NOMO-1 treated with dmso at 0.1 percent for 144 hours (cell line): ENCODE measurements at regions not wholly inside any gene's neighbourhood (a gene's known extent, or its start where the extent isn't known, plus 50 kb on each side); places are given as distances from the start of the nearest gene placed in this dataset.
"Not testable (repeated sequence)": the region's sequence is repeated elsewhere in the genome, so short reads cannot be mapped to it uniquely, and the experiment has no call there.

Source experiments
- DNase-seq: peaks from one replicate; lab custom pipeline; 2025; ENCODE audit not compliant: unreplicated experiment; lab: John Stamatoyannopoulos, UW

DNA sequence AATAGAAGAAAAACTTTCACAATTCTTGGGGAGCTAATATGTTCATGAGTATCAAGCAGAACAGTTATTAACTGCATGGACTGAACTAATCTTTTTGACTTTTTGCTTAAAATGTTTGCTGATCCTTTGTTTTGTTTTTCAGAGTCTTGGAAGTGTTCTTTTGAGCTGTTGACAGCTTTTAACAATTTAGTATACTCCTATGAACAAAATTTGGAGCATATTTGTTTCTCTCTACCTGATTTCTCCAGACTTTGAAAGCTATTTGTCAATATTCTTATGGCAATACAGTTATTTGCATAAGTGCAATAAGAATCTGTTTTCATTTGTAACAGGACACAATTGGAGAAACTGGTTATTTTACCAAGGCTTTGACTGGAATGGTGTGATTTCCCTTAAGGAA lies 192.0 kb upstream of the ETV3 start:
- DNase-seq, result not testable (repeated sequence)

DNA sequence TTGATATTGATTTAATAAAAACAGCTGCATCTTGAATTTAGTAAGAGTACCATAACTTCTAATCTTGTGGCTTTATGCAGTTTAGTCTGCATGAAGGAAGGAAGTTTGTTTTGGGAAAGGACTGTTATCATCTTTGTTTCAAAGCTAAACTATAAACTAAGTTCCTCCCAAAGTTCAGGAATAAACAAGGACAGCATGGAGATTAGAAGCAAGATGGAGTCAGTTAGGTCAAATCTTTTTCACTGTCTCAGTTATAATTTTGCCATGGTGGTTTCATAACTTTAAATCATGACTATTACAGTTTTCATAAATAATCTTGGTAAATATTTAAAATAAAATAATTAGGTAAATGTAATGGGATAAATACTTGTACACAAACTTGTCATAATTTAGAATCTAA lies 189.9 kb upstream of the ETV3 start:
- DNase-seq, result not testable (repeated sequence)

DNA sequence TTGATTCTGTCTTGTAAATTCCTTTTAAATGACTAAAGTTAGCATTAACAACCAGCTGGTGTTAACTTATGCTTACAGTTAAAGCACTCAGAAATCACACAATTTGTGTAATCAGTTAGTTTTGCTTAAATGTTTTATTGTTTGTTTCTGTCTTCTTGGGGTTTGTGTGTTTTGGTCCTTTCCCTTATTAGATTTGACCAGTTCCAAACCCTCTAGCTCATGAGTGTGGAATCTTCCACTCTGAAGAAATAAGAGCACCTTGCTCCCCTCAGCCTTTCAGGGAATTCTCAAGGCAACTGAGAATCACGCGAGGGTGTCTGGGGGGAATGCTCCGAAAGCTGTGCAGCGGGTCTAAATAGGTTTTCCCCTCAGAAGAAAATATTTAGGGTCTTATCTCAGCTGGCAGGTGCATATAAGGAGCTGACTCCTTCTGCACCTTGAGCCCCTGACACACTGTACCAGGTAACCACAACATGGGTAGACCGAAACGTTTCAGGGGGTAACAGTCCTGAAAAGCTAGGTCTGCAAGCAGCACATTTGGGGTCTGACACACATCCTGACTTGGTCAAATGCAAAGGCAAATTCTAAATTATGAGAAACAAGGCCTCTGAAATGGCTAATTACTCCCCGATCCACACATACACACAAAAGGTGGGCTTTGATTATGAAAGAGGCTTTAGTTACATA lies 188.1 kb upstream of the ETV3 start:
- DNase-seq, result no peak

DNA sequence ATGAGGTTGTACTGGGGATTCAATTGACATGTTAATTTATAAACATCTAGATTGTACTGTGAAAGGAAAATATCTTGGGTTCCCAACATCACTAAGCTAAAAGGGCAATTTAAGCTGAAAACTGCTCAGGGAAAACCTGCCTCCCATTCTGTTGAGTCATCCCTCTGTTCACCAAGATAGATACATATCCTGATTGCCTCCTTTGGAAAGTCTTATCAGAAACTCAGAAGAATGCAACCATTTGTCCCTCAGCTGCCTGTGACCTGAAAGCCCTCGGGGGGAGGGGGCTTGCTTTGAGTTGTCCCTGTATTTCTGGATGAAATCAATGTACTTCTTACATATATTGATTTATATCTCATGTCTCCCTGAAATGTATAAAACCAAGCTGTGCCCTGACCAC lies 187.0 kb upstream of the ETV3 start:
- DNase-seq, result no peak

DNA sequence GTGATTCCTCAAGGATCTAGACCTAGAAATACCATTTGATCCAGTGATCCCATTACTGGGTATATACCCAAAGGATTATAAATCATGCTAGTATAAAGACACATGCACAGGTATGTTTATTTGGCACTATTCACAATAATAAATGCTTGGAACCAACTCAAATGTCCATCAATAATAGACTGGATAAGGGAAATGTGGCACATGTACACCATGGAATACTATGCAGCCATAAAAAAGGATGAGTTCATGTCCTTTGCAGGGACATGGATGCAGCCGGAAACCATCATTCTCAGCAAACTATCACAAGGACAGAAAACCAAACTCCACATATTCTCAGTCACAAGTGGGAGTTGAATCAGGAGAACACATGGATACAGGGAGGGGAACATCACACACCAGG lies 183.8 kb upstream of the ETV3 start:
- not testable (repeated sequence) for DNase-seq

DNA sequence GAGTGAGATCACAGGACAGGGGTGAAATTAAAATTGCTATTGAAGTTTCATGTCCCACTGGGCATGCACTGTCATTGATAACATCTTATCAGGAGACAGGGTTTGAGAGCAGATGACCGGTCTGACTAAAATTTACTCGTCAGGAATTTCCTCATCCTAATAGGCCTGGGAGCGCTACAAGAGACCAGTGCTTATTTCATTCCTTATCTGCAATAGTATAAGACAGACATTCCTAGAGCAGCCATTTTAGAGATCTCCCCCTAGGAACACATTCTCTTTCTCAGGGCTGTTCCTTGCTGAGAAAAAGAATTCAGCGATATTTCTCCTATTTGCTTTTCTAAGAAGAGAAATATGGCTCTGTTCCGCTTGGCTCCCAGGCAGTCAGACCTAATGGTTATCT lies 181.4 kb upstream of the ETV3 start:
- DNase-seq, result no peak

DNA sequence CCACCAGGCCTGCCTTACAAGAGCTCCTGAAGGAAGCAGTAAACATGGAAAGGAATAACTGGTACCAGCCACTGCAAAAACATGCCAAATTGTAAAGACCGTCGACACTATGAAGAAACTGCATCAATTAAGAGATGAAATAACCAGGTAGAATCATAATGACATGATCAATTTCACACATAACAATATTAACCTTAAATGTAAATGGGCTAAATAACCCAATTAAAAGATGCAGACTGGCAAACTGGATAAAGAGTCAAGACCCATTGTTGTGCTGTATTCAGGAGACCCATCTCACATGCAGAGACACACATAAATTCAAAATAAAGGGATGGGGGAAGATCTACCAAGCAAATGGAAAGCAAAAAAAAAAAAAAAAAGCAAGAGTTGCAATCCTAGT lies 179.0 kb upstream of the ETV3 start:
- DNase-seq, result not testable (repeated sequence)

DNA sequence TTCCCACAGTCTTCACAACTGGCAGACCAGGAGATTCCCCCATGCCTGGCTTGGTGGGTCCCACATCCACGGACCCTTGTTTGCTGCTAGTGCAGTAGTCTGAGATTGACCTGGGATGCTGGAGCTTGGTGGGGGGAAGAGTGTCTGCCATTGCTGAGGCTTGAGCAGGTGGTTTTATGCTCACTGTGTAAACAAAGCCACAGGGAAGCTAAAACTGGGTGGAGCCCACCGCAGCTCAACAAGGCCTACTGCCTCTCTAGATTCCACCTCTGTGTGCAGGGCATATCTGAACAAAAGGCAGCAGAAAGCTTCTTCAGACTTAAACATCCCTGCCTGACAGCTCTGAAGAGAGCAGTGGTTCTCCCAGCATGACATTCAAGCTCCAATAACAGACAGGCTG lies 177.3 kb upstream of the ETV3 start:
- DNase-seq, result no peak

DNA sequence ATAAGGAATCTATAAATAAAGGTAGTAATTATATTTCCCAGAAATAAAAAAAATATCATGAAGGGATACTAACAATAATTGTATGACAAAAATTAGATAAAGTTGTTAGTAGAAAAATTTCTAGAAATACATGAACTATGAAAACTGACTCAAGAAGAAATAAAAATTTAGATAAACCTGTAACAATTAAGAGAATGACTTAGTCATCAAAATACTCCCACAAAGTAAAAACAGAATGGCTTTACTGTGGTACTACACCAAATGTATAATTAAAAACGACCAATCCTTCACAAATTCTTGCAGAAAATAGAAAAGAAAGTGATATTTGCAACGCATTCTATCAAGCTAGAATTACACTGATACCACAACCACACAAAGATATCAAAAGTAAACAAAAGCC lies 176.2 kb upstream of the ETV3 start:
- no peak for DNase-seq

DNA sequence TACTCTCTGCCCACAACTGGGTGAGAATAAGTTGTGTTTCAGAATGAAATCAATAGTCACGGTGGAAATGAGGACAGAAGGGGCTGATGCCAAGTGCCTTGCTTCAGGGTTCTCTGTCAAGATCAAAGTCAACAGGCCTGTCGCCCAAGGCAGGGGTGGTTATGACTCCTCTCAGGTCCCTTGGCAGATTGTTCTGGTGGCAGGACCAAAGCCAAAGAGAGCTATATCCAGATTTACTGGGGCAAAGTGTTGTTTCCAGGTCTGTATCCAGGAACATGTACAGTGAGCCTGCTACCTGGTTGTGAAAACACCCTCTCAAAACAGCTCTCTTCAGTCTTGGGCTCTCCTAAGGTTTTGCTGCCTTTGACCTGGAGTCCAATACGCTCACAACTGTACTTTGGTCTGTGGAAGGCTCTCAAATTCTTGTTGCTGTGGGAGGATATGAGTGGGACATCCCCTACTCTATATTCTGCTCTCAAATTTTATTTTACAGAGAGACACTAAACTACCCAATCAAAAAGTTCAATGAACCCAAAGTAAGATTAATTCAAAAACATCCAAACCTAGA lies 175.1 kb upstream of the ETV3 start:
- DNase-seq, result no peak

DNA sequence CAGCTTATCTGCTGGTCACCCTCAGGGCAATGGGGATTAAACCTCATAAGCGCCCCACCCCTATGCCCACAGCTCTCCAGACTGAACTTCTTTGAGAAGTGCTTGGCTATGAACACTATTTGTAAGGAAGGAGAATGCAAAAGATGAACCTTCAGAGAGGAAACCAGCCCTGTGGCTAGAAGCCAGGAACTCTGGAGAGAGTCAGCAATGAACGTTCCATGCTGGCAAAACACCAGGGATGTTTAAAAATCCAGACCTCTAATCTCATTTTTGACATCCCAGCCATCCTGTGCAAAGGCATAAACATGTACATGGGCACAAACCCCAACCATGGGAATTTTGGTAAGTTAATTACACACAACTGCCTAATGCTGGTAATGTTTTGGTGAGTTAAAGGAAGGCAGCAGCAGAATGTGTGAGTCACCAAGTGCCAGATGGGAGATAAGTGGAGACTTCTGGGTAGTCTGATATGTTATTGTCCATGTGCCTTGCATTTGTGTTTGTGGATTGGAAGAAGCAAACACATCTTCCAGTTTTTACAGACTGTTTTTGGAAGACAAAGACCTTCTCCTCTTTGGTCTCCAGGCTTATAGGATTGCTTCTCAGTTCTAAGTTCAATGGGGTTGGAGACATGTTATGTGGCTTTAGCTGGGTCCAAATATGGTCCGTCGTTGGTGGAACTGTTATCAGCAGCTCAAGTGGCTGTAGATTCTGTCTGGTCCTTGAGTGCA lies 174.1 kb upstream of the ETV3 start:
- no peak for DNase-seq

DNA sequence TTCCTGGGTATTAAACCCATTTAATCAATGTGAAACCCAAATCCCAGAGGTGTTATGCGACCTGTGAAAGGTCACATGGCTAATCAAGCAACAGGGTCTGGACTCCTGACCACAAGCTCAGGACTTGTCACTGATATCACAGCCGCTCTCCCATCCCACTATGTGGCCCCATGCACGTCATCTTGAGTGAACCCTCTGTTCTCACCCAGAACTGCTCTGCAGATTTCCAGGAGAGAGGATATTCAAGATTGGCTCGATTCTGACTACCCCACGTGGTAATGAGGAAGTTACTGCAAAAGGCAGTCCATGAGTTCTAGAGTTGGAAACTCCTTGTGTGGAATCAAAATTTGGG lies 173.5 kb upstream of the ETV3 start:
- DNase-seq, result no peak

DNA sequence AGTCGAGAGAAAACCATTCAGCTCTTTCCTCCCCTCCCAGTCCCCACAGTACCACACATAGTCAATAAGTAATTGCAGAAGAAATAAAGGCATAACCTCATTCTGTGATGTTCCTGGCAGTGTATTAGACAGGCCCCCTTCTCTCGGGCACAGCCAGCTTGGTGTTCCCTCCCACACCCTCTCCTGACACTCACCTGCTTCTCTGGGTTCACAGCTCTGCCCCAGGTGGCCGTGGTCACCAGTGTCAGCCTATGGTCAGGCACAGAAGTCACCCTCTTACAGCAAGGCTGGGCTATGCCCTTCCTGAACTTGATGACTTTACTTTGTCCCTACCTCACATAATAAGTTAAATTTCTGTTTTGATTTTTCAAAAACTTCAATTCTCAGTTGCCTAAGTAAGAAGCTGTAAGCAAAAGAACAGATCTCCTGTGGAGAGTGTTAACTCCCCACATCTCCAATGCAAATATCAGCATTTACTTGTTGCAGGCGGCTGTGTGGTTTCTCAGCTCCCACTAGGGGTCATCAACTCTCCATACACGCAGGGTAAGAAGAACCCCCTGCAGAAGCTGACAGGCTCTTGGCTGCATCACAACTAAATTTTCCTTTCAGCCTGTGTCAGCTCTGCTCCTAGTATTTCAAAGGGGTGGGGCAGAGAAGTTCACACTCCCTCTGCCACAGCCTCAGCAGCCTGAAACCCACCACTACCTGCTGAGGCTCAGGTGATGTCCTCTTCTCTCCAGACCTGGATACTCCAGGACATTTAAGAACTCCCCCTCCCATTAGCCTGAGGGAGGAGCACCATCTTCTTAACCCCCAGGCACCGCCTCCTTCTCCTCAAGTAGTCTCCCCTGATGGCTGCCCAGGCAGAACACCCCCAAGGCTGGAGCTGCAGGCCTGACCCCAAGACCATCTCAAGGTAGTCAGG lies 172.9 kb upstream of the ETV3 start:
- peak; percentile 13 for DNase-seq

DNA sequence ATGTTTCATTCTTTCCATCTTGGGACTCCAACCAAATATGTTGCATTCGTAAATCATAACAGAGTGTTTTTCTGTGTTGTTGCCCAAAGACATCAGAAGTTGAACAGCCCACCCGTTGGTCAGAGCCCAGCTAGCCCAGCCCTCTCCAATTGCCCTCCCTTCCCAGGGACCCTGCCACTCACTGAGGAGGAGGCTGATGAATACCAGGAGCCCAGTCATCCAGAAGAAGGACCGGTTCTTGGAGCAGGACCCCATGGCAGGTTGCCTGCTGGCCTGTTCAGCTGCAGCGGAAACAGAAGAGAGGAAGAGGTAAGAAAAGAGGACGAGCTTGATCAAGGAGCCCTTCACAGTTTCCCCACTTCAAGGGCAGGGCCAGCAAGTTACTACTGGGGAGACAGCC lies 172.2 kb upstream of the ETV3 start:
- DNase-seq, result no peak

DNA sequence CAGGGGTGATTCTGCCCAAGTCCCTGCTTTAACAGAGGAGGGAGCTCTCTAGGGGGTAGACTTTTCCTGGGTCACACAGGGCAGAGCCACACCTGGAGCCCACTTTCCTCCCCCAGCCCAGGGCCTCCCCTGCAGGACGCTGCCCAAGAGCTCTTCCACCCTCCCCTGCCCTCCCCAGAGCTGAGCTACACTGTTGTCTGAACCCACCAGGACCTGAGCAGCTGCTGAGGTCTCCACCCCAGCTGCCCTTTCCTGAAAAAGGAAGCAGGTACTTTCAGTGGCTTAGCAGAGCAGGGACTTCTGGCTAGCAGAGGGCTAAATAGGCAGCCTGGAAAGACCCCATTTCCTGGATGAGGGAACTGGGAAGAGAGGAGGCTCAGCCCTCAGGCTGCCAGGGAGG lies 169.3 kb upstream of the ETV3 start:
- DNase-seq, result no peak

DNA sequence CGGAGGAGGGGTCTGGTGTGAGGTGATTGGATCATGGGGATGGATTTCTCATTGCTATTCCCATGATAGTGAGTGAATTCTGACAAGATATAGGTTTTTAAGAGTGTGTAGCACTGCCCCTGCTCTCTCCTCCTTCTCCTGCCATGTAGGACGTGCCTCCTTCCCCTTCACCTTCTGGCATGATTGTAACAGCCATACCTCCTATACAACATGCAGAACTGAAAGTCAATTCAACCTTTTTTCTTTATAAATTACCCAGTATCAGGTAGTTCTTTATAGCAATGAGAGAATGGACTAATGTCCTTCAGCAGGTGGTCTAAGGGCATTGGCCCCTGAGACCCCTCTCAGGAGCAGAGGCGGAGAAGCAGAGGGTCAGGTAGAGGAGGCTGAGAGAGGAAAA lies 168.7 kb upstream of the ETV3 start:
- DNase-seq, result no peak

DNA sequence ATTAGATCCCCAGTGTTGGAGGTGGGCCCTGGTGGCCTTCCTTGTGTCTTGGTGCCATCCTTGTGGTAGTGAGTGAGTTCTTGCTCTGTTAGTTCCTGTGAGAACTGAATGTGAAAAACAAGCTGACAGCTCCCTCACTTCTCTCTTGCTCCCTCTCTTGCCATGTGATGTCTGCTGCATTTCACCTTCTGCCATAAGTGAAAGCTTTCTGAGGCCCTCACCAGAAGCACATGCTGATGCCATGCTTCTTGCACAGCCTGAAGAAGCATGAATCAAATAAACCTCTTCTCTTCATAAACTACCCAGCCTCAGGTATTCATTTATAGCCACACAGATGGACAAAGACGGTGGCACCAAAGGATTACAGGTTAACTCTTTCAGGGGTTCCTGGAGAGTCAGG lies 166.1 kb upstream of the ETV3 start:
- no peak for DNase-seq

DNA sequence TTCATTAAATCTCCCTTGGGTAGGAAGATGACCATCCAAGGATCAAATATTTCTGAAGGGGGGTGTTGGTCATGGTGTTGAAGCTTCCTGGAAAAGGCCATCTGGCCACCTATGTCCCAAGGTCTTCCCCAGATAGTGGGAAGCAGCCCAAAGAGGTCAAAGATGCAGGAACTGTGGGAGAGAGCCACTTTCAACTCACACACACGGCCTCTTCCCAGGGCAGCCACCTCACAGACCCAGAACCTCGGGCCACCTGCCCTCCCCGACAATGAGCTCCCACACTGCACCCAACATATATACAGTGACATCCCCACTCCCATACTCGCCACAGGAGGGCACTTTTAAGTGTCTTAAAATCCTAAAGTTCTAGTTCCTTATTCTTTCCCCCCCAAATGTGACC lies 164.5 kb upstream of the ETV3 start:
- no peak for DNase-seq

DNA sequence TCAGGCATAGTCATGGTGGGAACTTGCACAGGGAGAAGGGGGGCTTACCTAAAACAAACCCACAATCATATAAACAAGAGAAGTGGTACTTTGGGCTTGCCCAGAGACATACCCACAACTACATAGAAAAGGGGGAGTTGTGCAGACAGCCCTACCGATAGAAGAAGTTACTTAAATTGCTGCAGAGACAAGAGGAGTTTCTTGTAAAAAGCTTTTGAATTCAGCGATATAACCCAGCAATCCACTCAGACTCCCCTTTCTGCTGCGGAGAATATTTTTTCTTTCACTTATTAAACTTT lies 164.0 kb upstream of the ETV3 start:
- no peak for DNase-seq

DNA sequence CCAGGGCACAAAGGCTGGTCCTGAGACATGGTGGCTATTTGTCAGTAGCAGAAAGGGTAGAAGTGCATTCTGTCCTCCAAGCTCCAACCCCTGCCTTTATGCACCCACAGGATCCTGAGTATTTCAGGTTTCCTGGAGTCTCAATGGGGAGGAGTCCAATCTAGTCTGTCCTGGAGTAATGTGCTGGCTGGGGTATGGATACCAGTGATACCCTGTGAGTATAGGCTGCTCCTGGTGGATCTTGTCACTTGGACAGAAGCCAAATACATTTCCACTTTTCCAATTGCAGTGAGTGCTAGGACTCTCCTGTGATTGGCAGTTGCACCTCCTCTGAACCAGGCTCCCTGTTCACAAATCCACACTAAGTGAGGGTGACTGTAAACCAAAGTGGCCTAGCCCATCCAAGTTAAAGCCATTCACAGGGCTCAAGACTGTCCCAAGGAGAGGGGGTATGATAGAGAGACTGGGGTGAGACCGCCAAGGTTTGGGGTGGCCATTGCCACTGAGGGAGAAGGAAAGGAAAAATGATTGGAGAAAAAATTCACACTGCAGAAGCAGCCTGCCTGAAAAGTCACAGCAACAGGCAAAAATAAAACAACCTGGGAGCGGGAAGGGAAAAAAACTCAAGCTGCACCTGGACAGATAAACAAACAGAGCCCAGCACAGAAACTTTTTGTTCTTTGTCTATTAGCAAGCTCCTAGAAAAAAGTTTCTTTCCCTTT lies 163.4 kb upstream of the ETV3 start:
- no peak for DNase-seq
